ENCODE measurements at regions not wholly inside any gene's neighbourhood (a gene's known extent, or its start where the extent isn't known, plus 50 kb on each side); places are given as distances from the start of the nearest gene placed in this dataset.

DNA sequence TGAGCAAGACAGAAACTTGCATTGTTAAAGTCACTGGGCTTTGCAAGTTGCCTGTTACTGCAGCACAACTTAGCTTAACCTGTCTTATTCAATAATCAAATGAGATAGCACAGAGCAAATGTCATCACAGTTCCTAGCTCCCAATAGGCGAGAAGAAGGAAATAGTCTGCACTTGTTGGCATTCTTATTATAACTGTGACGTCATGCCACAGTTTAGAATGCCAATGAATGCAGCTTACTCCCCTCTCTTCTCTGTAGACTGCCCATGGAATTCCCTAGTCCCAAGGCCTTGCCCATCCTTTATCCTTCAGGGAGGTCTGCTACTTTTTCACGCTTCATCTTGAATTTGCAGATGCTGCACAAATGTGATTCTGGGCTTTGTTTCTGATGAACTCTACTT is 1094.9 kb upstream of the AUTS2 start:
- TF ChIP-seq, protein P1, sequence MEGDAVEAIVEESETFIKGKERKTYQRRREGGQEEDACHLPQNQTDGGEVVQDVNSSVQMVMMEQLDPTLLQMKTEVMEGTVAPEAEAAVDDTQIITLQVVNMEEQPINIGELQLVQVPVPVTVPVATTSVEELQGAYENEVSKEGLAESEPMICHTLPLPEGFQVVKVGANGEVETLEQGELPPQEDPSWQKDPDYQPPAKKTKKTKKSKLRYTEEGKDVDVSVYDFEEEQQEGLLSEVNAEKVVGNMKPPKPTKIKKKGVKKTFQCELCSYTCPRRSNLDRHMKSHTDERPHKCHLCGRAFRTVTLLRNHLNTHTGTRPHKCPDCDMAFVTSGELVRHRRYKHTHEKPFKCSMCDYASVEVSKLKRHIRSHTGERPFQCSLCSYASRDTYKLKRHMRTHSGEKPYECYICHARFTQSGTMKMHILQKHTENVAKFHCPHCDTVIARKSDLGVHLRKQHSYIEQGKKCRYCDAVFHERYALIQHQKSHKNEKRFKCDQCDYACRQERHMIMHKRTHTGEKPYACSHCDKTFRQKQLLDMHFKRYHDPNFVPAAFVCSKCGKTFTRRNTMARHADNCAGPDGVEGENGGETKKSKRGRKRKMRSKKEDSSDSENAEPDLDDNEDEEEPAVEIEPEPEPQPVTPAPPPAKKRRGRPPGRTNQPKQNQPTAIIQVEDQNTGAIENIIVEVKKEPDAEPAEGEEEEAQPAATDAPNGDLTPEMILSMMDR (IDR thresholded peaks at IDR 0.05) = no peak
- Histone ChIP-seq H3K9me3 (peaks cover 0 to 4% of the 10 kb centered on the region in 2 donors), H3K27ac (no peak overlapping the region), H3K27me3 (no peaks in the 10 kb centered on the region), H3K4me3 (no peak overlapping the region), H3K4me1 (no peaks in the 10 kb centered on the region), H3K36me3 (no peaks in the 10 kb centered on the region)
- DNase-seq (ENCODE audit: low spot score) = no peak

DNA sequence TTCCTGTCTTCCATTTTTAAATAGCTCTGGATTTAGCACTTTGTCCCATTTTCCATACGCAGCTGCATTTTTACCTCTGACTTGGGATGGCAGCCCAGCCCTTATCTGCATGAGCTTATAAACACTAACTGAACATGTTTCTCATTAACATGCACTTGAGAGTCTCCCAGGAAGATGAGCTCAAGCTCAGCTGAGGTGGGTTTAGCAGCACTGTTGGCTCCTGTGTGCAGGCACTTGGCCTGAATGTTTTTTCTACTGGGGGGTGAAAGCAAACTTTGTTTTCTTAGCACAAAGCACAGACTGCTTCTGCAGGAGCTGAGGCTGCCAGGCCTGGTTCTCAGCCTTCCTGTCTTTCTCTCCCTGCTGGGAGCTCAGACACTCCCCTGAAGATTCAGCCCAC is 1093.6 kb upstream of the AUTS2 start:
- no peak overlapping the region for H3K27ac ChIP-seq
- H3K4me1 ChIP-seq = no peaks in the 10 kb centered on the region
- H3K27me3 ChIP-seq = no peaks in the 10 kb centered on the region
- no peaks in the 10 kb centered on the region for H3K36me3 ChIP-seq
- no peak overlapping the region for H3K4me3 ChIP-seq
- TF ChIP-seq, protein P1 (IDR thresholded peaks at IDR 0.05) = no peak
- DNase-seq (ENCODE audit: low spot score) = no peak
- H3K9me3 ChIP-seq = peaks cover 0 to 12% of the 10 kb centered on the region in 2 donors

DNA sequence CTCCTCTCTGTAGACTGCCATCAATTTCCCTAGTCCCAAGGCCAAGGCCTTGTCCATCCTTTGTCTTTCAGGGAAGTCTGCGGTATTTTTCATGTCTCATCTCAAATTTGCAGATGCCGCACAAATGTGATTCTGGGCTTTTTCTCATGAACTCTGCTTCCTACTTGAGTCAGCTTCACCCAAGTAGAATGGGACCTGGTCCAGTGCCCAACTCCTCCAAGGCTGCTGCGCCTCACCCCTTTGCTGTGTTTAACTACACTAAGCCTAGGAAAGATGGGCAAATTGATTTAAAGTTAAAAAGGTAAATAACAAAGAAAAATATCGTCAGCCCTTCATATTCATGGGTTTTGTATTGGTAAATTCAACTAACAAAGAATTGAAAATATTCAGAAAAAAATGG is 1092.6 kb upstream of the AUTS2 start:
- TF ChIP-seq, protein P1 (IDR thresholded peaks at IDR 0.05) = no peak
- Histone ChIP-seq H3K4me3 (no peak overlapping the region), H3K36me3 (no peaks in the 10 kb centered on the region), H3K27ac (no peak overlapping the region), H3K27me3 (no peaks in the 10 kb centered on the region), H3K9me3 (peaks cover 0 to 14% of the 10 kb centered on the region in 2 donors), H3K4me1 (no peaks in the 10 kb centered on the region)
- no peak for DNase-seq (ENCODE audit: low spot score)

DNA sequence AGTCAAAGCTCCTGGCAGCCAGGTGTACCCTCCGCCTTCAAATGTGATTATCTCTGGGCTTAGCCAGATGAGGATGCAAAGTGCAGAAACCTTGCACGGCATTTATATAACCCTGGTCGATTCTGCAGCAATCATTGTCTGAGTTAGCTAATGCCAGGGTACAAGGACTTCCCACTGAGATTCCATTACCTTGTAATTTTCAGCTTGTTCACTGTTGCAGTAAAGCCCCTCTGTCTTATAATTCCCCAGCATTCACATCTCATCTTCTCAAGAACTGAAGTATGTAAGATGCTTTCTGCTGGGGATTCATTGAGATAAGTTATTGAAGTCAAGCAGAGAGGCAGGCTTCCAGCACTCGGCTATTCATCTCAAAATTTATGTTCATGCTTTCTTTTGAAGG is 1090.6 kb upstream of the AUTS2 start:
- Histone ChIP-seq H3K36me3 (no peaks in the 10 kb centered on the region), H3K4me3 (no peak overlapping the region), H3K9me3 (peaks cover 0 to 14% of the 10 kb centered on the region in 2 donors), H3K27ac (no peak overlapping the region), H3K27me3 (no peaks in the 10 kb centered on the region), H3K4me1 (no peaks in the 10 kb centered on the region)
- no peak for DNase-seq (ENCODE audit: low spot score)
- TF ChIP-seq, protein P1 (IDR thresholded peaks at IDR 0.05) = no peak

DNA sequence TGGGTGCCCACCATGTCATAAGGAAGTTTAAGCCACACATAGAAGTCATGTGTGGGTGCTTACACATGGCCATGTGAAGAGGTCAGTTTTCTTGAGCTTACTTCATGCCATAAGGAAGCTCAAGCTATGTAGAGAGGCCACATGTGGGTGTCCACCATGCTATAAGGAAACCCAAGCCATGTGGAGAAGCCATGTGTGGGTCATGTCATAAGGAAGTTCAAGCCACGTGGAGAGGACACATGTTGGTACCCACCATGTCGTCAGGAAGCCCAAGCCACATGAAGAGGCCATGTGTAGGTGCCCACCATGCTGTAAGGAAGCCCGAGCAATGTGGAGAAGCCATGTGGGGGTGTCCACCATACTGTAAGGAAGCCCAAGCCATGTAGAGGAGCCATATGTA is 1089.2 kb upstream of the AUTS2 start:
- Histone ChIP-seq H3K9me3 (peaks cover 0 to 10% of the 10 kb centered on the region in 2 donors), H3K36me3 (no peaks in the 10 kb centered on the region), H3K27ac (no peak overlapping the region), H3K4me1 (no peaks in the 10 kb centered on the region), H3K27me3 (no peaks in the 10 kb centered on the region), H3K4me3 (no peak overlapping the region)
- DNase-seq (ENCODE audit: low spot score) = no peak
- TF ChIP-seq, protein P1 (IDR thresholded peaks at IDR 0.05) = no peak

DNA sequence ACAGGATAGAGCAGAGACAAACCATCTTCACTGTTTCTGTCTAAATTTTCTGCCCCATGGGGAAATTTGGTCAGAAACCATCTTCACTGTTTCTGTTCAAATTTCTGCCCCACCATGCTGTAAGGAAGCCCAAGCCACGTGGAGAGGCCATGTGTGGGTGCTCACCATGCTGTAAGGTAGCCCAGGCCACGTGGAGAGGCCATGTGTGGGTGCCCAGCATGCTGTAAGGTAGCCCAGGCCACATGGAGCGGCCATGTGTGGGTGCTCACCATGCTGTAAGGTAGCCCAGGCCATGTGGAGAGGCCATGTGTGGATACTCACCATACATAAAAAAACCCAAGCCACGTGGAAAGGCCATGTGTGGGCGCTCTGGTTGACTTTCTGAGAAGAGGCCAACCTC is 1088.7 kb upstream of the AUTS2 start:
- Histone ChIP-seq H3K9me3 (peaks cover 0 to 10% of the 10 kb centered on the region in 2 donors), H3K27me3 (no peaks in the 10 kb centered on the region), H3K27ac (no peak overlapping the region), H3K4me3 (no peak overlapping the region), H3K4me1 (no peaks in the 10 kb centered on the region), H3K36me3 (no peaks in the 10 kb centered on the region)
- TF ChIP-seq, protein P1 (IDR thresholded peaks at IDR 0.05) = no peak
- DNase-seq (ENCODE audit: low spot score) = no peak
